WTC11 (cell line): ENCODE measurements at regions not wholly inside any gene's neighbourhood (a gene's known extent, or its start where the extent isn't known, plus 50 kb on each side); places are given as distances from the start of the nearest gene placed in this dataset.

ENCODE experiments used
- ATF1 ChIP-seq: sonication (generic); formaldehyde crosslinking; IDR thresholded peaks from 2 replicates; pipeline ENCODE4 v1.8.1; 2023; ENCODE audit warnings: mild to moderate bottlenecking, moderate library complexity, missing genetic modification reagents
- ELF4 ChIP-seq: sonication (generic); formaldehyde crosslinking; IDR thresholded peaks from 2 replicates; pipeline ENCODE4 v1.8.1; 2022; ENCODE audit warnings: low read depth, mild to moderate bottlenecking, moderate library complexity, missing genetic modification reagents
- FOXJ3 ChIP-seq: sonication (generic); formaldehyde crosslinking; IDR thresholded peaks from 2 replicates; pipeline ENCODE4 v1.9.0; 2021; ENCODE audit warnings: missing genetic modification reagents, mild to moderate bottlenecking, borderline replicate concordance
- GABPB1 ChIP-seq: sonication (generic); formaldehyde crosslinking; IDR thresholded peaks from 2 replicates; pipeline ENCODE4 v1.8.1; 2023; ENCODE audit warnings: mild to moderate bottlenecking, missing genetic modification reagents
- JAZF1 ChIP-seq: fragments of 250-450 bp; sonication (Bioruptor Pico); IDR thresholded peaks from 2 replicates; pipeline ENCODE4 v1.9.0; 2021; ENCODE audit warnings: moderate library complexity, mild to moderate bottlenecking, inconsistent platforms
- JUN ChIP-seq: sonication (generic); formaldehyde crosslinking; IDR thresholded peaks from 2 replicates; pipeline ENCODE4 v1.8.0; 2023; ENCODE audit warnings: mild to moderate bottlenecking, missing genetic modification reagents
- MYBL2 ChIP-seq: sonication (generic); formaldehyde crosslinking; IDR thresholded peaks from 2 replicates; pipeline ENCODE4 v1.8.1; 2023; ENCODE audit warnings: mild to moderate bottlenecking, moderate library complexity, missing genetic modification reagents
- NR1H2 ChIP-seq: sonication (generic); formaldehyde crosslinking; IDR thresholded peaks from 2 replicates; pipeline ENCODE4 v1.9.0; 2021; ENCODE audit warnings: mild to moderate bottlenecking, moderate library complexity, missing genetic modification reagents
- NR2C2 ChIP-seq: sonication (generic); formaldehyde crosslinking; IDR thresholded peaks from 2 replicates; pipeline ENCODE4 v1.8.0; 2022; ENCODE audit warnings: mild to moderate bottlenecking, missing genetic modification reagents
- TEAD1 ChIP-seq: sonication (generic); formaldehyde crosslinking; IDR thresholded peaks from 2 replicates; pipeline ENCODE4 v1.8.0; 2022; ENCODE audit warnings: mild to moderate bottlenecking, missing genetic modification reagents
- TF ChIP-seq, protein P1 (sequence below): fragments of 200-600 bp; IDR thresholded peaks from 2 replicates; pipeline ENCODE4 v1.8.0; 2022; ENCODE audit warnings: antibody characterized with exemption
- TF ChIP-seq, protein P2 (sequence below): sonication (generic); formaldehyde crosslinking; IDR thresholded peaks from 2 replicates; pipeline ENCODE4 v1.8.0; 2022; ENCODE audit warnings: missing genetic modification reagents
- TF ChIP-seq, protein P3 (sequence below): sonication (generic); formaldehyde crosslinking; IDR thresholded peaks from 2 replicates; pipeline ENCODE4 v1.8.1; 2023; ENCODE audit warnings: mild to moderate bottlenecking, missing genetic modification reagents

DNA sequence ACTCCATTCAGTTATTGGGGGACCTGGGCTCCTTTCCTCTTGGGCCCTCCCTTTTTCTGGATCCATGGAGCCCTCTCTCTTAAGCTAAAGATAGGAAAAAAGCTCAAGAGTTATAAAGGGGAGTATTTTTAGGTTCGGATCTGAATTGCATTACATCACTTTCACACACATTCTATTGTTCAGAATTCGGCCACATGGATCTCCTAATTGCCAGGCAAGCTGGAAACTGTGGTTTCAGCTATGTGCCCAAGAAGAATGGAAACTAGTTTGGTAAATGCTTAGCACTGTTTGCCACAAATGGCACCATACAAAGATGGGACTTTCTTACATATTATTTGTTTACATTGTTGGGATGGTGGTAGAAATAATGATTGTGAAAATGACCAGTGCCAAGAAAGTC, 145.6 kb downstream of the LRIG3 start:
- no peak for TF ChIP-seq MYBL2 (CRISPR knock-in tag)
- TF ChIP-seq, protein P1, sequence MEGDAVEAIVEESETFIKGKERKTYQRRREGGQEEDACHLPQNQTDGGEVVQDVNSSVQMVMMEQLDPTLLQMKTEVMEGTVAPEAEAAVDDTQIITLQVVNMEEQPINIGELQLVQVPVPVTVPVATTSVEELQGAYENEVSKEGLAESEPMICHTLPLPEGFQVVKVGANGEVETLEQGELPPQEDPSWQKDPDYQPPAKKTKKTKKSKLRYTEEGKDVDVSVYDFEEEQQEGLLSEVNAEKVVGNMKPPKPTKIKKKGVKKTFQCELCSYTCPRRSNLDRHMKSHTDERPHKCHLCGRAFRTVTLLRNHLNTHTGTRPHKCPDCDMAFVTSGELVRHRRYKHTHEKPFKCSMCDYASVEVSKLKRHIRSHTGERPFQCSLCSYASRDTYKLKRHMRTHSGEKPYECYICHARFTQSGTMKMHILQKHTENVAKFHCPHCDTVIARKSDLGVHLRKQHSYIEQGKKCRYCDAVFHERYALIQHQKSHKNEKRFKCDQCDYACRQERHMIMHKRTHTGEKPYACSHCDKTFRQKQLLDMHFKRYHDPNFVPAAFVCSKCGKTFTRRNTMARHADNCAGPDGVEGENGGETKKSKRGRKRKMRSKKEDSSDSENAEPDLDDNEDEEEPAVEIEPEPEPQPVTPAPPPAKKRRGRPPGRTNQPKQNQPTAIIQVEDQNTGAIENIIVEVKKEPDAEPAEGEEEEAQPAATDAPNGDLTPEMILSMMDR: no peak
- no peak for TF ChIP-seq GABPB1 (CRISPR knock-in tag)
- TF ChIP-seq NR2C2: no peak
- TF ChIP-seq TEAD1: no peak
- no peak for TF ChIP-seq FOXJ3
- TF ChIP-seq ELF4 (CRISPR knock-in tag): no peak
- no peak for TF ChIP-seq JUN
- TF ChIP-seq, protein P2, sequence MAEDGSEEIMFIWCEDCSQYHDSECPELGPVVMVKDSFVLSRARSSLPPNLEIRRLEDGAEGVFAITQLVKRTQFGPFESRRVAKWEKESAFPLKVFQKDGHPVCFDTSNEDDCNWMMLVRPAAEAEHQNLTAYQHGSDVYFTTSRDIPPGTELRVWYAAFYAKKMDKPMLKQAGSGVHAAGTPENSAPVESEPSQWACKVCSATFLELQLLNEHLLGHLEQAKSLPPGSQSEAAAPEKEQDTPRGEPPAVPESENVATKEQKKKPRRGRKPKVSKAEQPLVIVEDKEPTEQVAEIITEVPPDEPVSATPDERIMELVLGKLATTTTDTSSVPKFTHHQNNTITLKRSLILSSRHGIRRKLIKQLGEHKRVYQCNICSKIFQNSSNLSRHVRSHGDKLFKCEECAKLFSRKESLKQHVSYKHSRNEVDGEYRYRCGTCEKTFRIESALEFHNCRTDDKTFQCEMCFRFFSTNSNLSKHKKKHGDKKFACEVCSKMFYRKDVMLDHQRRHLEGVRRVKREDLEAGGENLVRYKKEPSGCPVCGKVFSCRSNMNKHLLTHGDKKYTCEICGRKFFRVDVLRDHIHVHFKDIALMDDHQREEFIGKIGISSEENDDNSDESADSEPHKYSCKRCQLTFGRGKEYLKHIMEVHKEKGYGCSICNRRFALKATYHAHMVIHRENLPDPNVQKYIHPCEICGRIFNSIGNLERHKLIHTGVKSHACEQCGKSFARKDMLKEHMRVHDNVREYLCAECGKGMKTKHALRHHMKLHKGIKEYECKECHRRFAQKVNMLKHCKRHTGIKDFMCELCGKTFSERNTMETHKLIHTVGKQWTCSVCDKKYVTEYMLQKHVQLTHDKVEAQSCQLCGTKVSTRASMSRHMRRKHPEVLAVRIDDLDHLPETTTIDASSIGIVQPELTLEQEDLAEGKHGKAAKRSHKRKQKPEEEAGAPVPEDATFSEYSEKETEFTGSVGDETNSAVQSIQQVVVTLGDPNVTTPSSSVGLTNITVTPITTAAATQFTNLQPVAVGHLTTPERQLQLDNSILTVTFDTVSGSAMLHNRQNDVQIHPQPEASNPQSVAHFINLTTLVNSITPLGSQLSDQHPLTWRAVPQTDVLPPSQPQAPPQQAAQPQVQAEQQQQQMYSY (CRISPR knock-in tag): no peak
- no peak for TF ChIP-seq NR1H2 (CRISPR knock-in tag)
- TF ChIP-seq ATF1: no peak
- TF ChIP-seq, protein P3, sequence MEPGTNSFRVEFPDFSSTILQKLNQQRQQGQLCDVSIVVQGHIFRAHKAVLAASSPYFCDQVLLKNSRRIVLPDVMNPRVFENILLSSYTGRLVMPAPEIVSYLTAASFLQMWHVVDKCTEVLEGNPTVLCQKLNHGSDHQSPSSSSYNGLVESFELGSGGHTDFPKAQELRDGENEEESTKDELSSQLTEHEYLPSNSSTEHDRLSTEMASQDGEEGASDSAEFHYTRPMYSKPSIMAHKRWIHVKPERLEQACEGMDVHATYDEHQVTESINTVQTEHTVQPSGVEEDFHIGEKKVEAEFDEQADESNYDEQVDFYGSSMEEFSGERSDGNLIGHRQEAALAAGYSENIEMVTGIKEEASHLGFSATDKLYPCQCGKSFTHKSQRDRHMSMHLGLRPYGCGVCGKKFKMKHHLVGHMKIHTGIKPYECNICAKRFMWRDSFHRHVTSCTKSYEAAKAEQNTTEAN (CRISPR knock-in tag): no peak
- TF ChIP-seq JAZF1 (CRISPR knock-in tag): no peak
